H1 (cell line): ENCODE measurements at regions not wholly inside any gene's neighbourhood (a gene's known extent, or its start where the extent isn't known, plus 50 kb on each side); places are given as distances from the start of the nearest gene placed in this dataset.

Experiments used
- TF ChIP-seq, protein P1 (sequence below): fragments of 300-600 bp; sonication (generic); IDR thresholded peaks from 2 replicates; pipeline ENCODE4 v1.7.1; 2012; ENCODE audit warnings: low read length, moderate library complexity, mild to moderate bottlenecking, inconsistent platforms; ENCODE audit not compliant: insufficient replicate concordance

DNA sequence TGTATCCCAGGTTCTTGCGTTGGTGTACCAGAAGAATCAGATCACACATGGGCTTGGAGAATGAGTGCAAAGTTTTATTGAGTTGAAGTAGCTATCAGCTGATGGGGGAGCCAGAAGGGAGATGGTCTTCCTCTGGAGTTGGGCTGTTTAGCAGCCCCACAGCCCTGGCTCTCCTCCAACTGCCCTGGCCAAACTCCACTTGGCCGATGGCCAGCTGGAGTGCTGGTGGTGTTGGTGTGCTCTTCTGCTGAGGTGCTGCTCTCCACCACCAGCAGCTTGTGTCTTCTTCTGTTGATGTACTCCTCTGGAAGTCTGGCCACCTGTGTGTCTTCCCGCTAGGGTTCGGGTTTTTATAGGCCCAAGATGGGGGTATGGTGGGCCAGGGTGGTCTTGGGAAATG is 172.8 kb downstream of the TINAG start (continued):
- TF ChIP-seq, protein P1, sequence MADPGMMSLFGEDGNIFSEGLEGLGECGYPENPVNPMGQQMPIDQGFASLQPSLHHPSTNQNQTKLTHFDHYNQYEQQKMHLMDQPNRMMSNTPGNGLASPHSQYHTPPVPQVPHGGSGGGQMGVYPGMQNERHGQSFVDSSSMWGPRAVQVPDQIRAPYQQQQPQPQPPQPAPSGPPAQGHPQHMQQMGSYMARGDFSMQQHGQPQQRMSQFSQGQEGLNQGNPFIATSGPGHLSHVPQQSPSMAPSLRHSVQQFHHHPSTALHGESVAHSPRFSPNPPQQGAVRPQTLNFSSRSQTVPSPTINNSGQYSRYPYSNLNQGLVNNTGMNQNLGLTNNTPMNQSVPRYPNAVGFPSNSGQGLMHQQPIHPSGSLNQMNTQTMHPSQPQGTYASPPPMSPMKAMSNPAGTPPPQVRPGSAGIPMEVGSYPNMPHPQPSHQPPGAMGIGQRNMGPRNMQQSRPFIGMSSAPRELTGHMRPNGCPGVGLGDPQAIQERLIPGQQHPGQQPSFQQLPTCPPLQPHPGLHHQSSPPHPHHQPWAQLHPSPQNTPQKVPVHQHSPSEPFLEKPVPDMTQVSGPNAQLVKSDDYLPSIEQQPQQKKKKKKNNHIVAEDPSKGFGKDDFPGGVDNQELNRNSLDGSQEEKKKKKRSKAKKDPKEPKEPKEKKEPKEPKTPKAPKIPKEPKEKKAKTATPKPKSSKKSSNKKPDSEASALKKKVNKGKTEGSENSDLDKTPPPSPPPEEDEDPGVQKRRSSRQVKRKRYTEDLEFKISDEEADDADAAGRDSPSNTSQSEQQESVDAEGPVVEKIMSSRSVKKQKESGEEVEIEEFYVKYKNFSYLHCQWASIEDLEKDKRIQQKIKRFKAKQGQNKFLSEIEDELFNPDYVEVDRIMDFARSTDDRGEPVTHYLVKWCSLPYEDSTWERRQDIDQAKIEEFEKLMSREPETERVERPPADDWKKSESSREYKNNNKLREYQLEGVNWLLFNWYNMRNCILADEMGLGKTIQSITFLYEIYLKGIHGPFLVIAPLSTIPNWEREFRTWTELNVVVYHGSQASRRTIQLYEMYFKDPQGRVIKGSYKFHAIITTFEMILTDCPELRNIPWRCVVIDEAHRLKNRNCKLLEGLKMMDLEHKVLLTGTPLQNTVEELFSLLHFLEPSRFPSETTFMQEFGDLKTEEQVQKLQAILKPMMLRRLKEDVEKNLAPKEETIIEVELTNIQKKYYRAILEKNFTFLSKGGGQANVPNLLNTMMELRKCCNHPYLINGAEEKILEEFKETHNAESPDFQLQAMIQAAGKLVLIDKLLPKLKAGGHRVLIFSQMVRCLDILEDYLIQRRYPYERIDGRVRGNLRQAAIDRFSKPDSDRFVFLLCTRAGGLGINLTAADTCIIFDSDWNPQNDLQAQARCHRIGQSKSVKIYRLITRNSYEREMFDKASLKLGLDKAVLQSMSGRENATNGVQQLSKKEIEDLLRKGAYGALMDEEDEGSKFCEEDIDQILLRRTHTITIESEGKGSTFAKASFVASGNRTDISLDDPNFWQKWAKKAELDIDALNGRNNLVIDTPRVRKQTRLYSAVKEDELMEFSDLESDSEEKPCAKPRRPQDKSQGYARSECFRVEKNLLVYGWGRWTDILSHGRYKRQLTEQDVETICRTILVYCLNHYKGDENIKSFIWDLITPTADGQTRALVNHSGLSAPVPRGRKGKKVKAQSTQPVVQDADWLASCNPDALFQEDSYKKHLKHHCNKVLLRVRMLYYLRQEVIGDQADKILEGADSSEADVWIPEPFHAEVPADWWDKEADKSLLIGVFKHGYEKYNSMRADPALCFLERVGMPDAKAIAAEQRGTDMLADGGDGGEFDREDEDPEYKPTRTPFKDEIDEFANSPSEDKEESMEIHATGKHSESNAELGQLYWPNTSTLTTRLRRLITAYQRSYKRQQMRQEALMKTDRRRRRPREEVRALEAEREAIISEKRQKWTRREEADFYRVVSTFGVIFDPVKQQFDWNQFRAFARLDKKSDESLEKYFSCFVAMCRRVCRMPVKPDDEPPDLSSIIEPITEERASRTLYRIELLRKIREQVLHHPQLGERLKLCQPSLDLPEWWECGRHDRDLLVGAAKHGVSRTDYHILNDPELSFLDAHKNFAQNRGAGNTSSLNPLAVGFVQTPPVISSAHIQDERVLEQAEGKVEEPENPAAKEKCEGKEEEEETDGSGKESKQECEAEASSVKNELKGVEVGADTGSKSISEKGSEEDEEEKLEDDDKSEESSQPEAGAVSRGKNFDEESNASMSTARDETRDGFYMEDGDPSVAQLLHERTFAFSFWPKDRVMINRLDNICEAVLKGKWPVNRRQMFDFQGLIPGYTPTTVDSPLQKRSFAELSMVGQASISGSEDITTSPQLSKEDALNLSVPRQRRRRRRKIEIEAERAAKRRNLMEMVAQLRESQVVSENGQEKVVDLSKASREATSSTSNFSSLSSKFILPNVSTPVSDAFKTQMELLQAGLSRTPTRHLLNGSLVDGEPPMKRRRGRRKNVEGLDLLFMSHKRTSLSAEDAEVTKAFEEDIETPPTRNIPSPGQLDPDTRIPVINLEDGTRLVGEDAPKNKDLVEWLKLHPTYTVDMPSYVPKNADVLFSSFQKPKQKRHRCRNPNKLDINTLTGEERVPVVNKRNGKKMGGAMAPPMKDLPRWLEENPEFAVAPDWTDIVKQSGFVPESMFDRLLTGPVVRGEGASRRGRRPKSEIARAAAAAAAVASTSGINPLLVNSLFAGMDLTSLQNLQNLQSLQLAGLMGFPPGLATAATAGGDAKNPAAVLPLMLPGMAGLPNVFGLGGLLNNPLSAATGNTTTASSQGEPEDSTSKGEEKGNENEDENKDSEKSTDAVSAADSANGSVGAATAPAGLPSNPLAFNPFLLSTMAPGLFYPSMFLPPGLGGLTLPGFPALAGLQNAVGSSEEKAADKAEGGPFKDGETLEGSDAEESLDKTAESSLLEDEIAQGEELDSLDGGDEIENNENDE, result no peak
